IMR-90 (cell line): ENCODE measurements at regions not wholly inside any gene's neighbourhood (a gene's known extent, or its start where the extent isn't known, plus 50 kb on each side); places are given as distances from the start of the nearest gene placed in this dataset.

Source experiments
- ATAC-seq: fragments of 200-7000 bp; cut with Tn5 transposase; 2 replicates; pipeline ENCODE4 v1.9.1; 2020; ENCODE audit warnings: low read depth, mild to moderate bottlenecking, moderate library complexity
- BruUV-seq: library from RNA; stranded (reverse); fragments of 400-500 nt; replicated peaks from 2 replicates; lab custom pipeline; 2021; lab: Mats Ljungman, UMichigan
- CTCF ChIA-PET: fragments of 300-600 bp; formaldehyde crosslinking; extraction: SDS; loops from one replicate; lab custom pipeline; 2021; ENCODE audit warnings: antibody characterized with exemption; lab: Yijun Ruan, JAX
- POLR2A ChIA-PET: fragments of 300-600 bp; sonication (Branson Sonifier 250); formaldehyde crosslinking; loops from one replicate; lab custom pipeline; 2022; ENCODE audit warnings: antibody characterized with exemption; ENCODE audit not compliant: unreplicated experiment; lab: Charles Lee
- DNase-seq: peaks from one replicate; pipeline ENCODE4 v3.0.0; 2013
- H2AFZ ChIP-seq: replicated peaks from 2 replicates; pipeline ENCODE3; 2013; ENCODE audit warnings: low read length, mild to moderate bottlenecking; ENCODE audit not compliant: poor library complexity
- H2AK5ac ChIP-seq: 2 replicates; pipeline ENCODE4 v1.6.1; 2013; ENCODE audit warnings: low read depth, low read length, inconsistent platforms
- H2AK9ac ChIP-seq: replicated peaks from 2 replicates; pipeline ENCODE3; 2013; ENCODE audit warnings: mild to moderate bottlenecking, low read depth, low read length, moderate library complexity; ENCODE audit not compliant: poor library complexity
- H2BK120ac ChIP-seq: 2 replicates; pipeline ENCODE4 v1.6.1; 2013; ENCODE audit warnings: low read depth, low read length, inconsistent platforms
- H2BK15ac ChIP-seq: 3 replicates; pipeline ENCODE4 v1.6.1; 2013; ENCODE audit warnings: low read depth, low read length, inconsistent platforms
- H2BK20ac ChIP-seq: 2 replicates; pipeline ENCODE4 v1.6.1; 2013; ENCODE audit warnings: low read depth, mild to moderate bottlenecking, inconsistent platforms, low read length, moderate library complexity
- H2BK5ac ChIP-seq: 2 replicates; pipeline ENCODE4 v1.6.1; 2013; ENCODE audit warnings: mild to moderate bottlenecking, low read depth, low read length, inconsistent platforms; ENCODE audit not compliant: poor library complexity, severe bottlenecking
- H3K14ac ChIP-seq: replicated peaks from 2 replicates; pipeline ENCODE4 v1.6.1; 2013; ENCODE audit warnings: low read depth, low read length, inconsistent platforms
- H3K18ac ChIP-seq: 2 replicates; pipeline ENCODE4 v1.6.1; 2013; ENCODE audit warnings: low read depth, low read length, control low read depth
- H3K23ac ChIP-seq: 2 replicates; pipeline ENCODE4 v1.6.1; 2013; ENCODE audit warnings: low read depth, low read length, inconsistent platforms
- H3K27ac ChIP-seq: 2 replicates; pipeline ENCODE4 v1.5.1; 2013; ENCODE audit warnings: mild to moderate bottlenecking, control low read depth, low read length; ENCODE audit not compliant: insufficient read depth
- H3K27me3 ChIP-seq: 2 replicates; pipeline ENCODE4 v1.6.1; 2013; ENCODE audit warnings: low read length; ENCODE audit not compliant: control insufficient read depth, insufficient read depth
- H3K36me3 ChIP-seq: 2 replicates; pipeline ENCODE4 v1.6.1; 2013; ENCODE audit warnings: low read length, mixed read lengths; ENCODE audit not compliant: control insufficient read depth, insufficient read depth
- H3K4ac ChIP-seq: 2 replicates; pipeline ENCODE4 v1.6.1; 2013; ENCODE audit warnings: low read depth, low read length, inconsistent platforms
- H3K4me1 ChIP-seq: 2 replicates; pipeline ENCODE4 v1.6.1; 2013; ENCODE audit warnings: low read length, mixed read lengths; ENCODE audit not compliant: control insufficient read depth, insufficient read depth
- H3K4me2 ChIP-seq: 2 replicates; pipeline ENCODE4 v1.6.1; 2013; ENCODE audit warnings: low read depth, mild to moderate bottlenecking, control low read depth, low read length, moderate library complexity
- H3K4me3 ChIP-seq: 2 replicates; pipeline ENCODE4 v1.5.1; 2013; ENCODE audit warnings: low read depth, mild to moderate bottlenecking, control low read depth, low read length, moderate library complexity; ENCODE audit not compliant: insufficient read depth
- H3K56ac ChIP-seq: 2 replicates; pipeline ENCODE4 v1.6.1; 2013; ENCODE audit warnings: low read length, inconsistent platforms; ENCODE audit not compliant: insufficient read depth; ENCODE audit errors: extremely low read depth
- H3K79me1 ChIP-seq, 2 experiments: 2 replicates each; pipeline ENCODE4 v1.6.1; 2013; ENCODE audit warnings: low read length in 2 of 2, inconsistent platforms in 1 of 2, low read depth in 1 of 2
- H3K9ac ChIP-seq: 2 replicates; pipeline ENCODE4 v1.6.1; 2013; ENCODE audit warnings: low read depth, low read length, control low read depth
- H3K9me1 ChIP-seq: 2 replicates; pipeline ENCODE4 v1.6.1; 2013; ENCODE audit warnings: low read length, inconsistent platforms; ENCODE audit not compliant: insufficient read depth
- H3K9me3 ChIP-seq: 2 replicates; pipeline ENCODE4 v1.6.1; 2013; ENCODE audit warnings: low read length; ENCODE audit not compliant: control insufficient read depth, insufficient read depth
- H4K20me1 ChIP-seq: 2 replicates; pipeline ENCODE4 v1.6.1; 2013; ENCODE audit warnings: low read length, inconsistent platforms; ENCODE audit not compliant: insufficient read depth
- H4K5ac ChIP-seq: 2 replicates; pipeline ENCODE4 v1.6.1; 2013; ENCODE audit warnings: mild to moderate bottlenecking, low read depth, low read length, control low read depth
- H4K8ac ChIP-seq, 2 experiments: 2 replicates each; pipeline ENCODE4 v1.6.1; 2013; ENCODE audit warnings: low read depth in 2 of 2, low read length in 2 of 2, control low read depth in 1 of 2, inconsistent platforms in 1 of 2
- H4K91ac ChIP-seq: 2 replicates; pipeline ENCODE4 v1.6.1; 2013; ENCODE audit warnings: low read depth, low read length, inconsistent platforms; ENCODE audit not compliant: insufficient read depth
- CHD1 ChIP-seq: IDR thresholded peaks from 2 replicates; pipeline ENCODE4 v1.6.1; 2012; ENCODE audit warnings: low read depth, low read length, improper control_type of control experiment
- WGBS, 2 experiments: methylation state at CpG; one replicate each; pipeline versions ENCODE4 v1.1.5 to v1.1.7; 2013; ENCODE audit warnings: missing lambda C conversion rate in 2 of 2; ENCODE audit not compliant: insufficient read length in 1 of 2; ENCODE audit errors: extremely low coverage in 2 of 2; 5-methylcytosine and 5-hydroxymethylcytosine counted together
- dilution Hi-C: fragments of 300-500 bp; cut with HindIII; formaldehyde crosslinking; loops from one replicate; pipeline ENCODE4 v1.14.3; 2018; ENCODE audit warnings: low sequenced_read_pairs; ENCODE audit not compliant: unreplicated experiment
- in situ Hi-C: fragments of 300-500 bp; cut with MboI; formaldehyde crosslinking; loops from 3 replicates; pipeline ENCODE4 v1.14.3; 2019; ENCODE audit warnings: low sequenced_read_pairs, inconsistent platforms, mixed read lengths
- intact Hi-C: fragments of 100-400 bp; cut with micrococcal nuclease; formaldehyde crosslinking; loops from 2 replicates; pipeline ENCODE4 v1.10.0; 2022

DNA sequence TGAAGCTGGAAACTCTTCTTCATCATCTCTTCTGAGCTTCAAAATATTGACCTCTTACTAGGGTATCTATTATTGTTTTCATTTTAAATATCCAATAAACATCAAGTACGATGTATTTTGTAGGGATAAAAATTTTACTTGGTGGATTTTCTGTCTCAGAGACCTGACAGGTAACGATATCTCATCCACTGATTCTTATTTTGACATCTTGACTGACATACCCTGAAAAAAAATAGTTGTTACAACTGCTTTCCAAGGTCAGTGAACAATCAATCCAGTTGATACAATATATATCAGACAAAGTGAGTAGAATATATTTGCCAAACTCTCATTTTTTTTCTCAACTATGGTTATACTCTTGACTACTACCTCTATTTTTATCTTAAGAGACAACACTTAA, 963.7 kb upstream of the CDH2 start:
- POLR2A ChIA-PET, result no interaction called here
- dilution Hi-C loops, result no loop called here

More for the DNA sequence above, 963.7 kb upstream of the CDH2 start:
- no peaks in the 10 kb centered on the region for H3K9me3 ChIP-seq
- H4K91ac ChIP-seq, result no peak overlapping the region
- no peak overlapping the region for H2AK9ac ChIP-seq
- no peak overlapping the region for H2BK15ac ChIP-seq
- DNase-seq (no peak), ATAC-seq (no peak)
- no peak overlapping the region for H2BK120ac ChIP-seq
- no peak overlapping the region for H2AK5ac ChIP-seq
- H3K4me2 ChIP-seq, result no peak overlapping the region
- H3K4ac ChIP-seq, result no peak overlapping the region
- no peak overlapping the region for H2BK20ac ChIP-seq
- H3K56ac ChIP-seq, result no peak overlapping the region
- H3K79me1 ChIP-seq, result no peaks in the 10 kb centered on the region
- H2AFZ ChIP-seq, result no peak overlapping the region
- CTCF ChIA-PET, result no interaction called here
- intact Hi-C loops (loop anchor here (10.0 kb wide), 1 partner anchor 1536 kb away; no protein-coding TSS in a partner anchor), in situ Hi-C loops (no loop called here)
- no peaks in the 10 kb centered on the region for H3K36me3 ChIP-seq
- H4K8ac ChIP-seq, result no peak overlapping the region
- no peak overlapping the region for H3K14ac ChIP-seq
- no peaks in the 10 kb centered on the region for H3K4me1 ChIP-seq
- H3K27me3 ChIP-seq, result no peaks in the 10 kb centered on the region
- H3K27ac ChIP-seq, result no peak overlapping the region
- H3K9me1 ChIP-seq, result no peaks in the 10 kb centered on the region
- TF ChIP-seq CHD1, result no peak
- H3K23ac ChIP-seq, result no peak overlapping the region
- WGBS, 2 experiments, result no CpG with 5 or more reads among the region's 2 CpGs
- no peak overlapping the region for H2BK5ac ChIP-seq
- H4K20me1 ChIP-seq, result no peaks in the 10 kb centered on the region
- H3K18ac ChIP-seq, result no peak overlapping the region
- H3K4me3 ChIP-seq, result no peak overlapping the region
- no peak overlapping the region for H4K5ac ChIP-seq
- no TSS peak for BruUV-seq
- H3K9ac ChIP-seq, result no peak overlapping the region
